Lower lobe of right lung (tissue), 2 donors: ENCODE measurements at regions not wholly inside any gene's neighbourhood (a gene's known extent, or its start where the extent isn't known, plus 50 kb on each side); places are given as distances from the start of the nearest gene placed in this dataset.
A peak's percentile ranks its signal among the peaks of the same experiment; 100 is the strongest.
"Not testable (repeated sequence)": the region's sequence is repeated elsewhere in the genome, so short reads cannot be mapped to it uniquely, and the experiment has no call there.

ENCODE experiments used
- ATAC-seq, 2 donors: fragments of 200-7000 bp; cut with Tn5 transposase; one replicate each; pipeline ENCODE4 v1.9.1; 2020 to 2022; ENCODE audit warnings: mild to moderate bottlenecking in 2 of 2, moderate library complexity in 2 of 2
- DNase-seq: peaks from one replicate; pipeline ENCODE4 v3.0.0-alpha.2; 2020
- H3K27ac ChIP-seq: fragments of 200-600 bp; one replicate; pipeline ENCODE4 v1.8.0; 2022
- H3K27me3 ChIP-seq: fragments of 200-600 bp; one replicate; pipeline ENCODE4 v1.8.0; 2022; ENCODE audit warnings: low read depth
- H3K36me3 ChIP-seq: fragments of 200-600 bp; one replicate; pipeline ENCODE4 v1.8.0; 2022; ENCODE audit warnings: mild to moderate bottlenecking
- H3K4me1 ChIP-seq: fragments of 200-600 bp; one replicate; pipeline ENCODE4 v1.8.0; 2022
- H3K4me3 ChIP-seq: fragments of 200-600 bp; one replicate; pipeline ENCODE4 v1.8.0; 2022; ENCODE audit warnings: mild to moderate bottlenecking
- H3K9me3 ChIP-seq: fragments of 200-600 bp; one replicate; pipeline ENCODE4 v1.8.0; 2022
- intact Hi-C: fragments of 100-400 bp; cut with DNase I; formaldehyde crosslinking; loops from one replicate; pipeline ENCODE4 v1.11.0; 2022
- TF ChIP-seq, protein P1 (sequence below): fragments of 200-600 bp; IDR thresholded peaks from one replicate; pipeline ENCODE4 v1.8.0; 2022; ENCODE audit warnings: antibody characterized with exemption, mild to moderate bottlenecking
- donor health status: DM: no; HTN: yes; CAD: no; lungs with severe emphysema.

- no peaks in the 10 kb centered on the region for H3K9me3 ChIP-seq
- H3K4me1 ChIP-seq: peaks cover 7% of the 10 kb centered on the region
- H3K27ac ChIP-seq: no peak overlapping the region
- no peaks in the 10 kb centered on the region for H3K36me3 ChIP-seq
- ATAC-seq (no peak), DNase-seq (no peak)
- intact Hi-C loops: no loop called here
- H3K4me3 ChIP-seq: no peak overlapping the region
- TF ChIP-seq, protein P1, sequence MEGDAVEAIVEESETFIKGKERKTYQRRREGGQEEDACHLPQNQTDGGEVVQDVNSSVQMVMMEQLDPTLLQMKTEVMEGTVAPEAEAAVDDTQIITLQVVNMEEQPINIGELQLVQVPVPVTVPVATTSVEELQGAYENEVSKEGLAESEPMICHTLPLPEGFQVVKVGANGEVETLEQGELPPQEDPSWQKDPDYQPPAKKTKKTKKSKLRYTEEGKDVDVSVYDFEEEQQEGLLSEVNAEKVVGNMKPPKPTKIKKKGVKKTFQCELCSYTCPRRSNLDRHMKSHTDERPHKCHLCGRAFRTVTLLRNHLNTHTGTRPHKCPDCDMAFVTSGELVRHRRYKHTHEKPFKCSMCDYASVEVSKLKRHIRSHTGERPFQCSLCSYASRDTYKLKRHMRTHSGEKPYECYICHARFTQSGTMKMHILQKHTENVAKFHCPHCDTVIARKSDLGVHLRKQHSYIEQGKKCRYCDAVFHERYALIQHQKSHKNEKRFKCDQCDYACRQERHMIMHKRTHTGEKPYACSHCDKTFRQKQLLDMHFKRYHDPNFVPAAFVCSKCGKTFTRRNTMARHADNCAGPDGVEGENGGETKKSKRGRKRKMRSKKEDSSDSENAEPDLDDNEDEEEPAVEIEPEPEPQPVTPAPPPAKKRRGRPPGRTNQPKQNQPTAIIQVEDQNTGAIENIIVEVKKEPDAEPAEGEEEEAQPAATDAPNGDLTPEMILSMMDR: no peak
- no peaks in the 10 kb centered on the region for H3K27me3 ChIP-seq
Measured at GRCh38 chr5:54869691-54870090, 115.7 kb downstream of the ESM1 start.

- Histone ChIP-seq H3K4me3 (no peak overlapping the region), H3K9me3 (no peaks in the 10 kb centered on the region), H3K27me3 (no peaks in the 10 kb centered on the region), H3K27ac (no peak overlapping the region), H3K36me3 (no peaks in the 10 kb centered on the region), H3K4me1 (no peaks in the 10 kb centered on the region)
- DNase-seq: no peak
- ATAC-seq: no peak
- TF ChIP-seq, protein P1: no peak
- intact Hi-C loops: no loop called here
Measured at GRCh38 chr5:54868511-54869483, 116.6 kb downstream of the ESM1 start.

- no peaks in the 10 kb centered on the region for H3K4me1 ChIP-seq
- H3K27ac ChIP-seq: no peak overlapping the region
- ATAC-seq (peak; percentile 59 to 62), DNase-seq (no peak)
- no peak overlapping the region for H3K4me3 ChIP-seq
- no peaks in the 10 kb centered on the region for H3K36me3 ChIP-seq
- intact Hi-C loops: no loop called here
- TF ChIP-seq, protein P1: peak; percentile 68
- no peaks in the 10 kb centered on the region for H3K9me3 ChIP-seq
- H3K27me3 ChIP-seq: no peaks in the 10 kb centered on the region
Measured at GRCh38 chr5:54867310-54867944, 118.0 kb downstream of the ESM1 start.

DNA sequence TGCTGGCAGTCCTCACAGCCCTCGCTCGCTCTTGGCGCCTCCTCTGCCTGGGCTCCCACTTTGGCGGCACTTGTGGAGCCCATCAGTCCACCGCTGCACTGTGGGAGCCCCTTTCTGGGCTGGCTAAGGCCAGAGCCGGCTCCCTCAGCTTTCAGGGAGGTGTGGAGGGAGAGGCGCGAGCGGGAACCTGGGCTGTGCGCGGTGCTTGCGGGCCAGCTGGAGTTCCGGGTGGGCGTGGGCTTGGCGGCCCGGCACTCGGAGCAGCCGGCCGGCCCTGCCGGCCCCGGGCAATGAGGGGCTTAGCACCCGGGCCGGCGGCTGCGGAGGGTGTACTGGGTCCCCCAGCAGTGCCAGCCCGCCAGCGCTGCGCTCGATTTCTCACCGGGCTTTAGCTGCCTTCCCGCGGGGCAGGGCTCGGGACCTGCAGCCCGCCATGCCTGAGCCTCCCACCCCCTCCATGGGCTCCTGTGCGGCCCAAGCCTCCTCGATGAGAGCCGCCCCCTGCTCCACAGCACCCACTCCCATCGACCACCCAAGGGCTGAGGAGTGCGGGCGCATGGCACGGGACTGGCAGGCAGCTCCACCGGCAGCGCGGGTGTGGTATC is 120.4 kb downstream of the ESM1 start:
- H3K9me3 ChIP-seq, intact Hi-C loops, ATAC-seq, H3K27ac ChIP-seq, H3K4me3 ChIP-seq, DNase-seq, H3K36me3 ChIP-seq, H3K4me1 ChIP-seq, H3K27me3 ChIP-seq: not testable (repeated sequence)

GRCh38 chr5:54862036-54862435 is 123.4 kb downstream of the ESM1 start:
- DNase-seq (no peak), ATAC-seq (no peak)
- Histone ChIP-seq H3K27ac (no peak overlapping the region), H3K4me3 (no peak overlapping the region), H3K36me3 (no peaks in the 10 kb centered on the region), H3K27me3 (no peaks in the 10 kb centered on the region), H3K4me1 (no peaks in the 10 kb centered on the region), H3K9me3 (peaks cover 15% of the 10 kb centered on the region)
- intact Hi-C loops: no loop called here
- TF ChIP-seq, protein P1: no peak
